Chondrocyte (in vitro differentiated cells): ENCODE measurements at regions not wholly inside any gene's neighbourhood (a gene's known extent, or its start where the extent isn't known, plus 50 kb on each side); places are given as distances from the start of the nearest gene placed in this dataset.
"Not testable (repeated sequence)": the region's sequence is repeated elsewhere in the genome, so short reads cannot be mapped to it uniquely, and the experiment has no call there.

Source experiments
- DNase-seq: peaks from one replicate; pipeline ENCODE4 v3.0.0; 2021; ENCODE audit warnings: mixed read lengths, low spot score
- H3K27ac Mint-ChIP-seq: one replicate; pipeline ENCODE4 v1.8.0; 2021; ENCODE audit warnings: mild to moderate bottlenecking, moderate library complexity, mixed read lengths; ENCODE audit not compliant: unreplicated experiment
- H3K27me3 Mint-ChIP-seq: 2 replicates; pipeline ENCODE4 v1.8.0; 2021; ENCODE audit warnings: low read depth, mixed read lengths
- H3K36me3 Mint-ChIP-seq: 2 replicates; pipeline ENCODE4 v1.8.0; 2021; ENCODE audit warnings: low read depth, mixed read lengths
- H3K4me1 Mint-ChIP-seq: 2 replicates; pipeline ENCODE4 v1.8.0; 2021; ENCODE audit warnings: low read depth, mild to moderate bottlenecking, mixed read lengths
- H3K4me3 Mint-ChIP-seq: one replicate; pipeline ENCODE4 v1.8.0; 2021; ENCODE audit warnings: mild to moderate bottlenecking, moderate library complexity, mixed read lengths; ENCODE audit not compliant: unreplicated experiment
- H3K9me3 Mint-ChIP-seq: 2 replicates; pipeline ENCODE4 v1.8.0; 2021; ENCODE audit warnings: low read depth, mixed read lengths
- CTCF ChIP-seq: fragments of 200-600 bp; sonication (generic); IDR thresholded peaks from 2 replicates; pipeline ENCODE4 v1.5.0; 2021; ENCODE audit warnings: antibody characterized with exemption, mild to moderate bottlenecking, moderate library complexity

- not testable (repeated sequence) for H3K4me3 Mint-ChIP-seq, H3K36me3 Mint-ChIP-seq, H3K27me3 Mint-ChIP-seq, H3K27ac Mint-ChIP-seq, DNase-seq
- peaks cover 16% of the 10 kb centered on the region for H3K4me1 Mint-ChIP-seq
- H3K9me3 Mint-ChIP-seq: peaks cover 14% of the 10 kb centered on the region
Measured at GRCh38 chr3:32042867-32043266, 61.3 kb downstream of the ZNF860 start.

- peak overlapping the region; percentile 40 for H3K4me3 Mint-ChIP-seq
- H3K4me1 Mint-ChIP-seq: peaks cover 14% of the 10 kb centered on the region
- H3K9me3 Mint-ChIP-seq: peaks cover 14% of the 10 kb centered on the region
- H3K27ac Mint-ChIP-seq: peak overlapping the region; percentile 83
- TF ChIP-seq CTCF: peak; percentile 27
- no peaks in the 10 kb centered on the region for H3K27me3 Mint-ChIP-seq
- no peak for DNase-seq
- H3K36me3 Mint-ChIP-seq: peaks cover 5% of the 10 kb centered on the region
Measured at GRCh38 chr3:32045091-32045915, 61.1 kb upstream of the GPD1L start.

GRCh38 chr3:32046102-32046501, 60.3 kb upstream of the GPD1L start:
- no peak for TF ChIP-seq CTCF
- no peak for DNase-seq
- Mint-ChIP-seq H3K27ac (peak overlapping the region; percentile 83), H3K27me3 (no peaks in the 10 kb centered on the region), H3K36me3 (peaks cover 5% of the 10 kb centered on the region), H3K4me1 (peaks cover 14% of the 10 kb centered on the region), H3K4me3 (no peak overlapping the region), H3K9me3 (peaks cover 14% of the 10 kb centered on the region)

- no peak for TF ChIP-seq CTCF
- no peak for DNase-seq
- Mint-ChIP-seq H3K27ac (no peak overlapping the region), H3K36me3 (no peaks in the 10 kb centered on the region), H3K9me3 (peaks cover under 1% of the 10 kb centered on the region), H3K4me1 (peaks cover 14% of the 10 kb centered on the region), H3K4me3 (no peak overlapping the region), H3K27me3 (no peaks in the 10 kb centered on the region)
Measured at GRCh38 chr3:32048487-32049182, 57.8 kb upstream of the GPD1L start.

GRCh38 chr3:32049916-32050315, 56.5 kb upstream of the GPD1L start:
- H3K36me3 Mint-ChIP-seq: no peaks in the 10 kb centered on the region
- TF ChIP-seq CTCF: no peak
- H3K27ac Mint-ChIP-seq: no peak overlapping the region
- DNase-seq: no peak
- no peak overlapping the region for H3K4me3 Mint-ChIP-seq
- no peaks in the 10 kb centered on the region for H3K27me3 Mint-ChIP-seq
- H3K9me3 Mint-ChIP-seq: no peaks in the 10 kb centered on the region
- peaks cover 11% of the 10 kb centered on the region for H3K4me1 Mint-ChIP-seq

GRCh38 chr3:32052230-32052629, 54.2 kb upstream of the GPD1L start:
- not testable (repeated sequence) for H3K4me1 Mint-ChIP-seq, H3K4me3 Mint-ChIP-seq, H3K27ac Mint-ChIP-seq, H3K27me3 Mint-ChIP-seq, DNase-seq, H3K36me3 Mint-ChIP-seq, H3K9me3 Mint-ChIP-seq

- not testable (repeated sequence) for H3K27ac Mint-ChIP-seq, H3K27me3 Mint-ChIP-seq, H3K36me3 Mint-ChIP-seq
Measured at GRCh38 chr3:32052851-32053250, 53.6 kb upstream of the GPD1L start.

More at GRCh38 chr3:32052851-32053250, 53.6 kb upstream of the GPD1L start:
- H3K9me3 Mint-ChIP-seq, H3K4me1 Mint-ChIP-seq, DNase-seq, H3K4me3 Mint-ChIP-seq: not testable (repeated sequence)
